HepG2 (cell line): ENCODE measurements at regions not wholly inside any gene's neighbourhood (a gene's known extent, or its start where the extent isn't known, plus 50 kb on each side); places are given as distances from the start of the nearest gene placed in this dataset.

Experiments used
- ATAC-seq: fragments of 200-7000 bp; cut with Tn5 transposase; 3 replicates; pipeline ENCODE4 v1.9.1; 2020; ENCODE audit warnings: mild to moderate bottlenecking, moderate library complexity
- BruUV-seq: library from RNA; stranded (reverse); fragments of 400-500 nt; replicated peaks from 2 replicates; lab custom pipeline; 2021; lab: Mats Ljungman, UMichigan
- CTCF ChIA-PET: fragments of 300-600 bp; formaldehyde crosslinking; extraction: SDS; loops from one replicate; lab custom pipeline; 2021; ENCODE audit warnings: low total read pairs, inconsistent platforms, low intra/inter-chr PET ratio; lab: Yijun Ruan, JAX
- POLR2A ChIA-PET: fragments of 350-600 bp; sonication (Branson Sonifier 250); formaldehyde crosslinking; loops from one replicate; lab custom pipeline; 2020; ENCODE audit warnings: antibody characterized with exemption, inconsistent platforms; lab: Yijun Ruan, JAX
- DNase-seq: peaks from one replicate; pipeline ENCODE4 v3.0.0-alpha.2; 2015; ENCODE audit warnings: low spot score
- FAIRE-seq: peaks from 3 replicates; lab custom pipeline; 2011; peaks lifted over from hg19 to GRCh38; lab: Jason Lieb, UNC
- H2AFZ ChIP-seq: one replicate; pipeline ENCODE4 v1.6.1; 2011; ENCODE audit warnings: low read length, inconsistent platforms
- H3K27ac ChIP-seq: fragments of 300-600 bp; 3 replicates; pipeline ENCODE4 v1.8.0; 2011; ENCODE audit warnings: mixed run types, mild to moderate bottlenecking, mixed read lengths, low read length, inconsistent platforms; ENCODE audit not compliant: insufficient read depth; ENCODE audit errors: extremely low read length
- H3K27me3 ChIP-seq, 2 experiments: fragments of 200-600 bp in 1 of 2; 2 replicates in 1 of 2; 3 replicates in 1 of 2; pipeline versions ENCODE4 v1.6.0 to v1.8.0; 2011; ENCODE audit warnings: low read length in 2 of 2, mild to moderate bottlenecking in 2 of 2, moderate library complexity in 2 of 2, inconsistent platforms in 1 of 2; ENCODE audit not compliant: insufficient read depth in 2 of 2, control insufficient read depth in 1 of 2
- H3K36me3 ChIP-seq, 2 experiments: fragments of 200-600 bp in 1 of 2; replicated peaks in 1 of 2; 2 replicates in 1 of 2; 3 replicates in 1 of 2; pipeline versions ENCODE4 v1.5.1 to v1.8.0; 2011; ENCODE audit warnings: low read length in 2 of 2, inconsistent platforms in 1 of 2; ENCODE audit not compliant: insufficient read depth in 2 of 2, control insufficient read depth in 1 of 2
- H3K4me1 ChIP-seq: 2 replicates; pipeline ENCODE4 v1.5.1; 2012; ENCODE audit warnings: low read length, inconsistent platforms; ENCODE audit not compliant: insufficient read depth
- H3K4me2 ChIP-seq: 2 replicates; pipeline ENCODE4 v1.6.0; 2011; ENCODE audit warnings: low read depth, low read length, inconsistent platforms
- H3K4me3 ChIP-seq, 3 experiments: fragments of 200-600 bp in 1 of 3; sonication (generic), shearing (Covaris generic) in 1 of 3; replicated peaks in 1 of 3; 2 replicates each; pipeline ENCODE4 v1.5.1; 2011 to 2016; ENCODE audit warnings: low read length in 3 of 3, inconsistent platforms in 2 of 3, low read depth in 2 of 3, mild to moderate bottlenecking in 2 of 3, control low read depth in 1 of 3, mixed read lengths in 1 of 3; ENCODE audit not compliant: insufficient read depth in 1 of 3
- H3K79me2 ChIP-seq: one replicate; pipeline ENCODE4 v1.6.1; 2011; ENCODE audit warnings: low read length, inconsistent platforms; ENCODE audit not compliant: insufficient read depth
- H3K9ac ChIP-seq: 2 replicates; pipeline ENCODE4 v1.6.0; 2011; ENCODE audit warnings: mild to moderate bottlenecking, low read depth, low read length, inconsistent platforms; ENCODE audit not compliant: insufficient read depth
- H3K9me3 ChIP-seq: 2 replicates; pipeline ENCODE4 v1.5.1; 2012; ENCODE audit warnings: mild to moderate bottlenecking, low read length
- H4K20me1 ChIP-seq: 2 replicates; pipeline ENCODE4 v1.6.0; 2011; ENCODE audit warnings: inconsistent platforms, mild to moderate bottlenecking, low read length, moderate library complexity; ENCODE audit not compliant: insufficient read depth
- HDAC2 ChIP-seq: sonication (generic); formaldehyde crosslinking; IDR thresholded peaks from 2 replicates; pipeline ENCODE4 v1.4.0; 2020; ENCODE audit warnings: missing genetic modification reagents
- SMARCE1 ChIP-seq: fragments of 450-650 bp; IDR thresholded peaks from 2 replicates; pipeline ENCODE4 v1.6.1; 2017; ENCODE audit warnings: borderline replicate concordance
- SP140L ChIP-seq: sonication (generic); formaldehyde crosslinking; IDR thresholded peaks from 2 replicates; pipeline ENCODE4 v1.4.0; 2020; ENCODE audit warnings: missing genetic modification reagents, borderline replicate concordance
- WGBS: methylation state at CpG from one replicate; pipeline ENCODE4 v1.1.6; 2017; ENCODE audit warnings: low lambda C conversion rate; 5-methylcytosine and 5-hydroxymethylcytosine counted together
- in situ Hi-C: cut with HindIII; loops from 2 replicates; pipeline ENCODE4 v1.10.0; 2017; ENCODE audit warnings: low pct_unique_long_range_greater_than_20kb; ENCODE audit not compliant: extremely low pct_ligation_motif_present
- intact Hi-C: fragments of 100-400 bp; cut with micrococcal nuclease; formaldehyde crosslinking; loops from one replicate; pipeline ENCODE4 v1.10.0; 2022; ENCODE audit not compliant: unreplicated experiment
- TF ChIP-seq, protein P1 (sequence below): sonication (generic); formaldehyde crosslinking; IDR thresholded peaks from 2 replicates; pipeline ENCODE4 v1.9.0; 2021; ENCODE audit warnings: missing genetic modification reagents, borderline replicate concordance
- TF ChIP-seq, protein P2 (sequence below): sonication (generic); formaldehyde crosslinking; IDR thresholded peaks from 2 replicates; pipeline ENCODE4 v1.4.0; 2020; ENCODE audit warnings: missing genetic modification reagents, borderline replicate concordance
- TF ChIP-seq, protein P3 (sequence below): sonication (generic); formaldehyde crosslinking; IDR thresholded peaks from 2 replicates; pipeline ENCODE4 v1.9.0; 2022; ENCODE audit warnings: missing genetic modification reagents, mild to moderate bottlenecking, borderline replicate concordance
- TF ChIP-seq, protein P4 (sequence below): sonication (generic); formaldehyde crosslinking; IDR thresholded peaks from 2 replicates; pipeline ENCODE4 v1.4.0; 2020; ENCODE audit warnings: mild to moderate bottlenecking, missing genetic modification reagents
- TF ChIP-seq, protein P5 (sequence below): sonication (generic); formaldehyde crosslinking; IDR thresholded peaks from 2 replicates; pipeline ENCODE4 v1.5.1; 2020; ENCODE audit warnings: mild to moderate bottlenecking, missing genetic modification reagents, moderate library complexity

DNA sequence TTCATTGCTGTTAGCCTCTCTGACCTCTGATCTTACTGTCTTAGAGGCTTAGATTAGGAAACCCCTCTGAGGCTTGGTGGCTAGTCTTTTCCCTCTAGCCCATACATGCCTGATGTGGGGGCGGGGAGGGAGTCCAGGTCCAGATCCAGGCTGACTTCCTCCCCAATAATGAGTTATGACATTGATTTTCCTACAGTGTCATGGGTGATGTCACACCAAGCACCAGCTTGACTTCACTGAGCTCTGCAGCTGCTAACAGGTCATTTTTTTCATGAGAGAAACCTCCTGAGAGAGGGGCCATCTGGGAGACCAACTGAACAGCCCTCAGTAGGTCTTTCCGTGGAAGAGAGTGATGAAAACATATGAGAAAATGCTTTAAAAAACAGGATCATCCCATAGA, 180.2 kb upstream of the N4BP1 start:
- ATAC-seq = no peak
- Histone ChIP-seq H3K27me3 (no peaks in the 10 kb centered on the region), H3K9me3 (no peaks in the 10 kb centered on the region), H3K36me3 (no peaks in the 10 kb centered on the region), H3K4me3 (no peak overlapping the region), H4K20me1 (no peaks in the 10 kb centered on the region), H3K4me1 (no peaks in the 10 kb centered on the region), H2AFZ (no peak overlapping the region), H3K79me2 (no peaks in the 10 kb centered on the region), H3K4me2 (no peak overlapping the region), H3K27ac (no peak overlapping the region), H3K9ac (no peak overlapping the region)
- POLR2A ChIA-PET = no interaction called here
- intact Hi-C loops = no loop called here
- WGBS = 0% methylated on average over 2 of the region's 2 CpGs
- in situ Hi-C loops = loop anchor here (10.0 kb wide), 1 partner anchor 55 kb away; no protein-coding TSS in a partner anchor
- BruUV-seq = no TSS peak
- no peak for DNase-seq
- CTCF ChIA-PET = no interaction called here
- no peak for FAIRE-seq
- TF ChIP-seq, protein P1, sequence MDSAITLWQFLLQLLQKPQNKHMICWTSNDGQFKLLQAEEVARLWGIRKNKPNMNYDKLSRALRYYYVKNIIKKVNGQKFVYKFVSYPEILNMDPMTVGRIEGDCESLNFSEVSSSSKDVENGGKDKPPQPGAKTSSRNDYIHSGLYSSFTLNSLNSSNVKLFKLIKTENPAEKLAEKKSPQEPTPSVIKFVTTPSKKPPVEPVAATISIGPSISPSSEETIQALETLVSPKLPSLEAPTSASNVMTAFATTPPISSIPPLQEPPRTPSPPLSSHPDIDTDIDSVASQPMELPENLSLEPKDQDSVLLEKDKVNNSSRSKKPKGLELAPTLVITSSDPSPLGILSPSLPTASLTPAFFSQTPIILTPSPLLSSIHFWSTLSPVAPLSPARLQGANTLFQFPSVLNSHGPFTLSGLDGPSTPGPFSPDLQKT (CRISPR knock-in tag) = no peak
- no peak for TF ChIP-seq SP140L (CRISPR knock-in tag)
- TF ChIP-seq, protein P2, sequence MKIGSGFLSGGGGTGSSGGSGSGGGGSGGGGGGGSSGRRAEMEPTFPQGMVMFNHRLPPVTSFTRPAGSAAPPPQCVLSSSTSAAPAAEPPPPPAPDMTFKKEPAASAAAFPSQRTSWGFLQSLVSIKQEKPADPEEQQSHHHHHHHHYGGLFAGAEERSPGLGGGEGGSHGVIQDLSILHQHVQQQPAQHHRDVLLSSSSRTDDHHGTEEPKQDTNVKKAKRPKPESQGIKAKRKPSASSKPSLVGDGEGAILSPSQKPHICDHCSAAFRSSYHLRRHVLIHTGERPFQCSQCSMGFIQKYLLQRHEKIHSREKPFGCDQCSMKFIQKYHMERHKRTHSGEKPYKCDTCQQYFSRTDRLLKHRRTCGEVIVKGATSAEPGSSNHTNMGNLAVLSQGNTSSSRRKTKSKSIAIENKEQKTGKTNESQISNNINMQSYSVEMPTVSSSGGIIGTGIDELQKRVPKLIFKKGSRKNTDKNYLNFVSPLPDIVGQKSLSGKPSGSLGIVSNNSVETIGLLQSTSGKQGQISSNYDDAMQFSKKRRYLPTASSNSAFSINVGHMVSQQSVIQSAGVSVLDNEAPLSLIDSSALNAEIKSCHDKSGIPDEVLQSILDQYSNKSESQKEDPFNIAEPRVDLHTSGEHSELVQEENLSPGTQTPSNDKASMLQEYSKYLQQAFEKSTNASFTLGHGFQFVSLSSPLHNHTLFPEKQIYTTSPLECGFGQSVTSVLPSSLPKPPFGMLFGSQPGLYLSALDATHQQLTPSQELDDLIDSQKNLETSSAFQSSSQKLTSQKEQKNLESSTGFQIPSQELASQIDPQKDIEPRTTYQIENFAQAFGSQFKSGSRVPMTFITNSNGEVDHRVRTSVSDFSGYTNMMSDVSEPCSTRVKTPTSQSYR (CRISPR knock-in tag) = no peak
- TF ChIP-seq, protein P3, sequence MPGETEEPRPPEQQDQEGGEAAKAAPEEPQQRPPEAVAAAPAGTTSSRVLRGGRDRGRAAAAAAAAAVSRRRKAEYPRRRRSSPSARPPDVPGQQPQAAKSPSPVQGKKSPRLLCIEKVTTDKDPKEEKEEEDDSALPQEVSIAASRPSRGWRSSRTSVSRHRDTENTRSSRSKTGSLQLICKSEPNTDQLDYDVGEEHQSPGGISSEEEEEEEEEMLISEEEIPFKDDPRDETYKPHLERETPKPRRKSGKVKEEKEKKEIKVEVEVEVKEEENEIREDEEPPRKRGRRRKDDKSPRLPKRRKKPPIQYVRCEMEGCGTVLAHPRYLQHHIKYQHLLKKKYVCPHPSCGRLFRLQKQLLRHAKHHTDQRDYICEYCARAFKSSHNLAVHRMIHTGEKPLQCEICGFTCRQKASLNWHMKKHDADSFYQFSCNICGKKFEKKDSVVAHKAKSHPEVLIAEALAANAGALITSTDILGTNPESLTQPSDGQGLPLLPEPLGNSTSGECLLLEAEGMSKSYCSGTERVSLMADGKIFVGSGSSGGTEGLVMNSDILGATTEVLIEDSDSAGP (CRISPR knock-in tag) = no peak
- TF ChIP-seq, protein P4, sequence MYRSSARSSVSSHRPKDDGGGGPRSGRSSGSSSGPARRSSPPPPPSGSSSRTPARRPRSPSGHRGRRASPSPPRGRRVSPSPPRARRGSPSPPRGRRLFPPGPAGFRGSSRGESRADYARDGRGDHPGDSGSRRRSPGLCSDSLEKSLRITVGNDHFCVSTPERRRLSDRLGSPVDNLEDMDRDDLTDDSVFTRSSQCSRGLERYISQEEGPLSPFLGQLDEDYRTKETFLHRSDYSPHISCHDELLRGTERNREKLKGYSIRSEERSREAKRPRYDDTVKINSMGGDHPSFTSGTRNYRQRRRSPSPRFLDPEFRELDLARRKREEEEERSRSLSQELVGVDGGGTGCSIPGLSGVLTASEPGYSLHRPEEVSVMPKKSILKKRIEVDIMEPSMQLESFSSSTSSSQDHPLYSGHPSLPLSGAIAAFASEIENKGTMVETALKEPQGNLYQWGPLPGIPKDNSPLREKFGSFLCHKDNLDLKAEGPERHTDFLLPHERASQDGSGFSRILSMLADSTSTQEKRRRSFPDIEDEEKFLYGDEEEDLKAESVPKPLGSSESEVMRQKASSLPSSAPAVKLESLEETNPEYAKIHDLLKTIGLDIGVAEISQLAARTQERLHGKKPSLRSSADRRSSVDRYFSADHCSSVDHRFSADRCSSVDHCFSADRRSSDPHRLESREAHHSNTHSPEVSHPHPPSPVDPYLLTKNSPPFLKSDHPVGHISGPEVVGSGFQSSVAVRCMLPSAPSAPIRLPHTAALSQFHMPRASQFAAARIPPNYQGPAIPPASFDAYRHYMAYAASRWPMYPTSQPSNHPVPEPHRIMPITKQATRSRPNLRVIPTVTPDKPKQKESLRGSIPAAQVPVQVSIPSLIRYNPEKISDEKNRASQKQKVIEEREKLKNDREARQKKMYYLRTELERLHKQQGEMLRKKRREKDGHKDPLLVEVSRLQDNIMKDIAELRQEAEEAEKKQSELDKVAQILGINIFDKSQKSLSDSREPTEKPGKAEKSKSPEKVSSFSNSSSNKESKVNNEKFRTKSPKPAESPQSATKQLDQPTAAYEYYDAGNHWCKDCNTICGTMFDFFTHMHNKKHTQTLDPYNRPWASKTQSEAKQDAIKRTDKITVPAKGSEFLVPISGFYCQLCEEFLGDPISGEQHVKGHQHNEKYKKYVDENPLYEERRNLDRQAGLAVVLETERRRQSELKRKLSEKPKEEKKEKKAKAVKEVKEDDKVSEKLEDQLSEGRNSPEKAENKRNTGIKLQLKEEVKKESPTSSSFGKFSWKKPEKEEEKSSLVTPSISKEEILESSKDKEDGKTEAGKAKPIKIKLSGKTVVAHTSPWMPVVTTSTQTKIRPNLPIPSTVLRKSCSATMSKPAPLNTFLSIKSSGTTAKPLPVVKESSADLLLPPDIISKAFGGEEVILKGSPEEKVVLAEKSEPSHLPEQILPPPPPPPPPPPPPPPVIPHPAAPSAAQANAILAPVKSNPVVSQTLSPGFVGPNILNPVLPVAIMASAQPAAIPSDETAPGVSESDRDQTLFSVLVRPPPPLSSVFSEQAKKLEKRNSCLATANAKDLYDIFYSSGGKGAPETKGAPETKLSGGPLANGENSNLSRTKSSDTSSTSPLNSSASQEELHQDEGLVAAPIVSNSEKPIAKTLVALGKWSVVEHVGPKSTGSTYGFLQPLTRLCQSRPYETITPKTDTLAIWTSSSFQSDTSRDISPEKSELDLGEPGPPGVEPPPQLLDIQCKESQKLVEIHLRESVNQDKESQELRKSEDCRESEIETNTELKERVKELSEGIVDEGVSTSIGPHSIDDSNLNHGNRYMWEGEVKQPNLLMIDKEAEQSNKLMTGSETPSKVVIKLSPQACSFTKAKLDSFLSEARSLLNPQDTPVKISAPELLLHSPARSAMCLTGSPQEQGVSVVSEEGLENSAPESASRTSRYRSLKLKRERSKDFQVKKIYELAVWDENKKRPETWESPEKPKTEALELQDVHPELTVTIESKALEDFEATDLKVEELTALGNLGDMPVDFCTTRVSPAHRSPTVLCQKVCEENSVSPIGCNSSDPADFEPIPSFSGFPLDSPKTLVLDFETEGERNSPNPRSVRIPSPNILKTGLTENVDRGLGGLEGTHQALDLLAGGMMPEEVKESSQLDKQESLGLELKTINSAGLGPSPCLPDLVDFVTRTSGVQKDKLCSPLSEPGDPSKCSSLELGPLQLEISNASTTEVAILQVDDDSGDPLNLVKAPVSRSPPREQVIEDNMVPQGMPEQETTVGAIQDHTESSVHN = no peak
- TF ChIP-seq SMARCE1 = no peak
- no peak for TF ChIP-seq HDAC2 (CRISPR knock-in tag)
- TF ChIP-seq, protein P5, sequence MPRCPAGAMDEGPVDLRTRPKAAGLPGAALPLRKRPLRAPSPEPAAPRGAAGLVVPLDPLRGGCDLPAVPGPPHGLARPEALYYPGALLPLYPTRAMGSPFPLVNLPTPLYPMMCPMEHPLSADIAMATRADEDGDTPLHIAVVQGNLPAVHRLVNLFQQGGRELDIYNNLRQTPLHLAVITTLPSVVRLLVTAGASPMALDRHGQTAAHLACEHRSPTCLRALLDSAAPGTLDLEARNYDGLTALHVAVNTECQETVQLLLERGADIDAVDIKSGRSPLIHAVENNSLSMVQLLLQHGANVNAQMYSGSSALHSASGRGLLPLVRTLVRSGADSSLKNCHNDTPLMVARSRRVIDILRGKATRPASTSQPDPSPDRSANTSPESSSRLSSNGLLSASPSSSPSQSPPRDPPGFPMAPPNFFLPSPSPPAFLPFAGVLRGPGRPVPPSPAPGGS (CRISPR knock-in tag) = no peak
